ENCODE measurements at regions not wholly inside any gene's neighbourhood (a gene's known extent, or its start where the extent isn't known, plus 50 kb on each side); places are given as distances from the start of the nearest gene placed in this dataset.

GRCh38 chr20:21796059-21796458 is 90.6 kb downstream of the PAX1 start:
- TF ChIP-seq CTCF (IDR thresholded peaks at IDR 0.05; ENCODE audit: insufficient read depth, low read depth, low read length) (no peak), EZH2 (IDR thresholded peaks at IDR 0.05; ENCODE audit: insufficient read depth, low read length) (no peak)

Data from astrocyte (in vitro differentiated cells and primary cell).